ENCODE measurements at regions not wholly inside any gene's neighbourhood (a gene's known extent, or its start where the extent isn't known, plus 50 kb on each side); places are given as distances from the start of the nearest gene placed in this dataset.

- Histone ChIP-seq H3K79me2 (ENCODE audit: insufficient read depth, low read length) (no peaks in the 10 kb centered on the region), H3K27me3 (ENCODE audit: insufficient read depth, low read length) (no peaks in the 10 kb centered on the region), H3K9me2 (ENCODE audit: low read depth, low read length) (no peaks in the 10 kb centered on the region), H4K20me1 (ENCODE audit: insufficient read depth, low read length) (no peaks in the 10 kb centered on the region), H3K9ac (ENCODE audit: low read length) (no peak overlapping the region), H3F3A (ENCODE audit: insufficient read depth, low read length) (no peaks in the 10 kb centered on the region), H3K36me3 (ENCODE audit: insufficient read depth, low read length) (no peaks in the 10 kb centered on the region), H3K4me3 (ENCODE audit: low read depth, low read length, poor library complexity, severe bottlenecking) (no peak overlapping the region), H3K4me2 (ENCODE audit: low read length) (no peak overlapping the region), H2AFZ (ENCODE audit: low read length) (no peak overlapping the region), H3K9me3 (ENCODE audit: low read length) (no peaks in the 10 kb centered on the region), H3K27ac (ENCODE audit: low read depth, low read length, poor library complexity, severe bottlenecking) (no peak overlapping the region), H3K4me1 (ENCODE audit: insufficient read depth, low read length, severe bottlenecking) (no peaks in the 10 kb centered on the region)
- no peak for TF ChIP-seq EZH2 (IDR thresholded peaks at IDR 0.05; ENCODE audit: borderline replicate concordance, low read length)
- no peak for TF ChIP-seq CTCF (IDR thresholded peaks at IDR 0.05; ENCODE audit: low read length)
Measured at GRCh38 chr2:162926501-162926900, 87.9 kb upstream of the KCNH7 start.

DNA sequence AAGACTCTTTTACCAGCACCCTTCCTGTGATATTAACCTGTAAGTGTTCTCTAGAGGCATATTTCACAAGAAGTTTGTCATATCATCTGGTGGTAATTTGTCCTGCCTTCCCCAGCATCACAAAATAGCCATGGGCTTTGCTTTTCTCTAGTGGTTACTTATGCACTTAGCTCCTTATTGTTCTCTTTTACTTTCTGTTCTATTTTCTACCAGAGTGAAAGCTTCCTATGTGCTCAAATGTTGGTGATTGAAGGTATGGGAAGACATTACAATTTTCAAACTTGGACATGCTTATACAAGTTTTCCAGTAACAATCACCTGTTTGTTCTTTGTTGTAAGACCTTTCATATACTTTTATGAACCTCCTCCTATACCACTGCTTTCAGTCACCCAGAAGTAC lies 87.0 kb upstream of the KCNH7 start:
- Histone ChIP-seq H3K27ac (ENCODE audit: low read depth, low read length, poor library complexity, severe bottlenecking) (no peak overlapping the region), H3K4me2 (ENCODE audit: low read length) (no peak overlapping the region), H4K20me1 (ENCODE audit: insufficient read depth, low read length) (no peaks in the 10 kb centered on the region), H3K79me2 (ENCODE audit: insufficient read depth, low read length) (no peaks in the 10 kb centered on the region), H3K4me3 (ENCODE audit: low read depth, low read length, poor library complexity, severe bottlenecking) (no peak overlapping the region), H3K4me1 (ENCODE audit: insufficient read depth, low read length, severe bottlenecking) (no peaks in the 10 kb centered on the region), H3K9ac (ENCODE audit: low read length) (no peak overlapping the region), H3K9me3 (ENCODE audit: low read length) (no peaks in the 10 kb centered on the region), H3F3A (ENCODE audit: insufficient read depth, low read length) (no peaks in the 10 kb centered on the region), H3K36me3 (ENCODE audit: insufficient read depth, low read length) (no peaks in the 10 kb centered on the region), H3K27me3 (ENCODE audit: insufficient read depth, low read length) (no peaks in the 10 kb centered on the region), H3K9me2 (ENCODE audit: low read depth, low read length) (no peaks in the 10 kb centered on the region), H2AFZ (ENCODE audit: low read length) (no peak overlapping the region)
- TF ChIP-seq CTCF (IDR thresholded peaks at IDR 0.05; ENCODE audit: low read length) (no peak), EZH2 (IDR thresholded peaks at IDR 0.05; ENCODE audit: borderline replicate concordance, low read length) (no peak)

DNA sequence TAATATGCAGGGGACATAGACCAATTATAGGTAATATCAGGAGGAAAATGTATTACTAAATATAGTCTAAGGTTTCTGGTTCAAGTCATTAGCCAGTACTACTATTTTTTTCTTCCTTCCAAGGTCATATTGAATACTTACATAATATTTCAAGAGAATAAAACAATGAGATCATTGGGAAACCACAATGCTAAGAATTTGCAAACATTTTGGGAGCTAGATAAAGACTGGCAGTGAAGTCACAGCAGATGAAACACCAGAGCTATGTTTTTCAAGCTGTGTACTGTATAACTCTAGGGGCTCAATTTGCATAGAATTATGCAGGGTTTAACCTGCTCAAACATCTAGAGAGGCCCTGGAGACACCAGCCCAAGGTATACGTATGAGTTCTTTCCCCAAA lies 80.5 kb upstream of the KCNH7 start:
- no peak overlapping the region for H3K4me2 ChIP-seq (ENCODE audit: low read length)

More for the DNA sequence above, 80.5 kb upstream of the KCNH7 start:
- Histone ChIP-seq H3K9ac (ENCODE audit: low read length) (no peak overlapping the region), H3K4me1 (ENCODE audit: insufficient read depth, low read length, severe bottlenecking) (no peaks in the 10 kb centered on the region), H3K9me2 (ENCODE audit: low read depth, low read length) (no peaks in the 10 kb centered on the region), H3K27me3 (ENCODE audit: insufficient read depth, low read length) (no peaks in the 10 kb centered on the region), H4K20me1 (ENCODE audit: insufficient read depth, low read length) (no peaks in the 10 kb centered on the region), H3K79me2 (ENCODE audit: insufficient read depth, low read length) (no peaks in the 10 kb centered on the region), H3K27ac (ENCODE audit: low read depth, low read length, poor library complexity, severe bottlenecking) (no peak overlapping the region), H2AFZ (ENCODE audit: low read length) (no peak overlapping the region), H3K36me3 (ENCODE audit: insufficient read depth, low read length) (no peaks in the 10 kb centered on the region), H3K4me3 (ENCODE audit: low read depth, low read length, poor library complexity, severe bottlenecking) (no peak overlapping the region), H3K9me3 (ENCODE audit: low read length) (no peaks in the 10 kb centered on the region), H3F3A (ENCODE audit: insufficient read depth, low read length) (no peaks in the 10 kb centered on the region)
- TF ChIP-seq CTCF (IDR thresholded peaks at IDR 0.05; ENCODE audit: low read length) (no peak), EZH2 (IDR thresholded peaks at IDR 0.05; ENCODE audit: borderline replicate concordance, low read length) (no peak)

Measured in OCI-LY1 (cell line).